ENCODE measurements at regions not wholly inside any gene's neighbourhood (a gene's known extent, or its start where the extent isn't known, plus 50 kb on each side); places are given as distances from the start of the nearest gene placed in this dataset.

DNA sequence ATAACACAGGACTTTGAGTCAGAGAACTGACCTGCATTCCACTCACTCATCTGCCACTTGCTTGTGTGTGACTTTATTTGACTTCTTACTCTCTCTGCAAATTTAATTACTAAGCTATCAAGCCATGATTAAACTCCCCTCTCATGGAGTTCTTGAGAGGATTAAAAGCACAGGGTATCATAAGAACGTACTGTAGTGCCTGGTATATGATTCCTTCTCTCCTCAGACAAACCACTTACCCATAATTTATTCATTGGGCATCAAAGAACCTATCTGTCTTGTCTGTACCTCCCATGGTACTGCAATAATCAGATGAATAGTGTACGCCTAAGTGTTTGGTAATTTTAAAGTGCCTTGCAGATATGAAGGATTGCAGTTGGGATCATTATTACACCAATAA lies 130.6 kb upstream of the UBASH3B start:
- DNase-seq (ENCODE audit: low read depth in 1 of 2, low spot score in 2 of 2), result no peak
- no peak for FAIRE-seq
- WGBS, 2 experiments (ENCODE audit: extremely low coverage in 1 of 2, insufficient coverage in 1 of 2, insufficient read length in 1 of 2, insufficient replicate concordance in 2 of 2, low coverage in 1 of 2, low lambda C conversion rate in 2 of 2, missing lambda C conversion rate in 1 of 2), result 85% methylated on average over 2 of the region's 2 CpGs; no CpG with 5 or more reads in 1 of the 2 experiments
- Histone ChIP-seq H3K56ac (replicated peaks; ENCODE audit: insufficient read length, low read depth, low read length) (no peak overlapping the region), H3K4me2 (ENCODE audit: insufficient read depth in 1 of 2, low read depth in 2 of 2, low read length in 2 of 2) (peak overlapping the region in 1 of 2 experiments; percentile 36; a peak in 1 of 4 replicates), H4K8ac (ENCODE audit: extremely low read depth, insufficient read depth, low read length) (no peak overlapping the region), H3K27ac (ENCODE audit: low read depth, low read length) (no peak overlapping the region), H4K91ac (replicated peaks; ENCODE audit: insufficient read length, low read length) (no peak overlapping the region), H2BK15ac (ENCODE audit: low read length) (no peak overlapping the region), H3K79me2 (ENCODE audit: control insufficient read depth in 1 of 2, insufficient read depth in 2 of 2, low read length in 2 of 2) (no peaks in the 10 kb centered on the region), H4K20me1 (replicated peaks in 1 of 2; ENCODE audit: control insufficient read depth in 1 of 2, insufficient read depth in 2 of 2, low read length in 2 of 2) (no peaks in the 10 kb centered on the region), H2BK20ac (ENCODE audit: low read length) (no peak overlapping the region), H2BK120ac (replicated peaks; ENCODE audit: low read depth, low read length) (no peak overlapping the region), H3K9me3 (ENCODE audit: insufficient read depth in 2 of 2, low read depth in 1 of 2, low read length in 1 of 2) (no peaks in the 10 kb centered on the region), H3K36me3 (ENCODE audit: control insufficient read depth in 2 of 4, insufficient read depth in 4 of 4, low read length in 3 of 4) (no peaks in the 10 kb centered on the region), H3K14ac (ENCODE audit: insufficient read length) (no peak overlapping the region), H3K79me1 (ENCODE audit: low read depth, low read length) (no peaks in the 10 kb centered on the region), H3K9ac (replicated peaks in 1 of 4; ENCODE audit: extremely low read depth in 1 of 4, low read depth in 3 of 4, low read length in 3 of 4) (no peak overlapping the region), H3K18ac (ENCODE audit: extremely low read depth, low read length) (no peak overlapping the region), H3K23ac (ENCODE audit: insufficient read length) (no peak overlapping the region), H2BK5ac (ENCODE audit: low read depth, low read length) (no peak overlapping the region), H3K27me3 (replicated peaks in 1 of 4; ENCODE audit: control insufficient read depth in 3 of 4, extremely low read depth in 1 of 4, insufficient read depth in 3 of 4, low read length in 3 of 4) (no peaks in the 10 kb centered on the region), H2BK12ac (ENCODE audit: low read depth, low read length) (no peak overlapping the region), H2AFZ (ENCODE audit: low read length) (no peak overlapping the region), H3K4me1 (replicated peaks in 1 of 4; ENCODE audit: control insufficient read depth in 3 of 4, insufficient read depth in 4 of 4, low read length in 3 of 4) (peaks cover 3 to 8% (median 6%) of the 10 kb centered on the region in 4 experiments; a peak in 4 of 7 replicates), H3K4me3 (ENCODE audit: extremely low read depth in 1 of 4, insufficient read depth in 2 of 4, low read depth in 3 of 4, low read length in 4 of 4) (no peak overlapping the region), H4K5ac (ENCODE audit: insufficient read length, low read depth, low read length) (no peak overlapping the region), H3K4ac (replicated peaks; ENCODE audit: insufficient read length, low read depth, low read length) (no peak overlapping the region), H2AK5ac (ENCODE audit: low read depth, low read length) (no peak overlapping the region), H3K23me2 (ENCODE audit: low read depth, low read length) (no peaks in the 10 kb centered on the region)
- 0 out of 2 replicates have a peak, but pooled peaks have one; percentile 0 for TF ChIP-seq SP1 (IDR thresholded peaks at IDR 0.05; ENCODE audit: low read depth, low read length)
- no peak for TF ChIP-seq YY1 (IDR thresholded peaks at IDR 0.05; ENCODE audit: low read depth, low read length)
- CTCF ChIA-PET (ENCODE audit: partially characterized antibody), result no interaction called here
- POLR2A ChIA-PET (ENCODE audit: partially characterized antibody), result interaction anchor here (1.3 kb wide), 1 partner anchor 9 kb away, joined by 4 read pairs; no protein-coding TSS in a partner anchor

Measured in H1 (cell line).